ENCODE measurements at regions not wholly inside any gene's neighbourhood (a gene's known extent, or its start where the extent isn't known, plus 50 kb on each side); places are given as distances from the start of the nearest gene placed in this dataset.

GRCh38 chr15:97654481-97655076, 305.9 kb upstream of the ARRDC4 start:
- no peak for TF ChIP-seq POLR2A (IDR thresholded peaks at IDR 0.05; ENCODE audit: low read depth, low read length)
- DNase-seq (ENCODE audit: insufficient read length, low spot score) (no peak), FAIRE-seq (no peak)

- TF ChIP-seq POLR2A (IDR thresholded peaks at IDR 0.05; ENCODE audit: low read depth, low read length) = no peak
- DNase-seq (ENCODE audit: insufficient read length, low spot score) (no peak), FAIRE-seq (no peak)
These were observed 298.7 kb upstream of the ARRDC4 start for GRCh38 chr15:97661796-97662195.

GRCh38 chr15:97672586-97672985, 287.9 kb upstream of the ARRDC4 start:
- FAIRE-seq = no peak
- TF ChIP-seq POLR2A (IDR thresholded peaks at IDR 0.05; ENCODE audit: low read depth, low read length) = no peak
- DNase-seq (ENCODE audit: insufficient read length, low spot score) = no peak

GRCh38 chr15:97678656-97679055, 281.8 kb upstream of the ARRDC4 start:
- TF ChIP-seq POLR2A (IDR thresholded peaks at IDR 0.05; ENCODE audit: low read depth, low read length) = no peak
- DNase-seq (ENCODE audit: insufficient read length, low spot score) (no peak), FAIRE-seq (no peak)

- no peak for DNase-seq (ENCODE audit: insufficient read length, low spot score)
- FAIRE-seq = no peak
- no peak for TF ChIP-seq POLR2A (IDR thresholded peaks at IDR 0.05; ENCODE audit: low read depth, low read length)
These were observed 281.3 kb upstream of the ARRDC4 start for GRCh38 chr15:97679106-97679688.

- DNase-seq (ENCODE audit: insufficient read length, low spot score) = no peak
- no peak for TF ChIP-seq POLR2A (IDR thresholded peaks at IDR 0.05; ENCODE audit: low read depth, low read length)
- no peak for FAIRE-seq
These were observed 279.8 kb upstream of the ARRDC4 start for GRCh38 chr15:97680606-97681220.

GRCh38 chr15:97683831-97684230, 276.7 kb upstream of the ARRDC4 start:
- no peak for TF ChIP-seq POLR2A (IDR thresholded peaks at IDR 0.05; ENCODE audit: low read depth, low read length)
- DNase-seq (ENCODE audit: insufficient read length, low spot score) = no peak
- FAIRE-seq = no peak

GRCh38 chr15:97684249-97684648, 276.3 kb upstream of the ARRDC4 start:
- TF ChIP-seq POLR2A (IDR thresholded peaks at IDR 0.05; ENCODE audit: low read depth, low read length) = no peak
- FAIRE-seq (no peak), DNase-seq (ENCODE audit: insufficient read length, low spot score) (no peak)

- FAIRE-seq (no peak), DNase-seq (ENCODE audit: insufficient read length, low spot score) (no peak)
- no peak for TF ChIP-seq POLR2A (IDR thresholded peaks at IDR 0.05; ENCODE audit: low read depth, low read length)
These were observed 274.2 kb upstream of the ARRDC4 start for GRCh38 chr15:97686324-97686723.

- no peak for FAIRE-seq
- DNase-seq (ENCODE audit: insufficient read length, low spot score) = no peak
- no peak for TF ChIP-seq POLR2A (IDR thresholded peaks at IDR 0.05; ENCODE audit: low read depth, low read length)
These were observed 272.8 kb upstream of the ARRDC4 start for GRCh38 chr15:97687654-97688053.

GRCh38 chr15:97688177-97688576, 272.3 kb upstream of the ARRDC4 start:
- FAIRE-seq = no peak
- no peak for DNase-seq (ENCODE audit: insufficient read length, low spot score)
- TF ChIP-seq POLR2A (IDR thresholded peaks at IDR 0.05; ENCODE audit: low read depth, low read length) = no peak

- TF ChIP-seq POLR2A (IDR thresholded peaks at IDR 0.05; ENCODE audit: low read depth, low read length) = no peak
- no peak for DNase-seq (ENCODE audit: insufficient read length, low spot score)
- FAIRE-seq = no peak
These were observed 271.6 kb upstream of the ARRDC4 start for GRCh38 chr15:97688886-97689285.

- DNase-seq (ENCODE audit: insufficient read length, low spot score) (no peak), FAIRE-seq (no peak)
- TF ChIP-seq POLR2A (IDR thresholded peaks at IDR 0.05; ENCODE audit: low read depth, low read length) = no peak
These were observed 269.4 kb upstream of the ARRDC4 start for GRCh38 chr15:97691078-97691477.

GRCh38 chr15:97691799-97692198, 268.7 kb upstream of the ARRDC4 start:
- no peak for TF ChIP-seq POLR2A (IDR thresholded peaks at IDR 0.05; ENCODE audit: low read depth, low read length)
- DNase-seq (ENCODE audit: insufficient read length, low spot score) = no peak
- FAIRE-seq = no peak

Measured in H54 (cell line).